ENCODE measurements at regions not wholly inside any gene's neighbourhood (a gene's known extent, or its start where the extent isn't known, plus 50 kb on each side); places are given as distances from the start of the nearest gene placed in this dataset.
"Not testable (repeated sequence)": the region's sequence is repeated elsewhere in the genome, so short reads cannot be mapped to it uniquely, and the experiment has no call there.

DNA sequence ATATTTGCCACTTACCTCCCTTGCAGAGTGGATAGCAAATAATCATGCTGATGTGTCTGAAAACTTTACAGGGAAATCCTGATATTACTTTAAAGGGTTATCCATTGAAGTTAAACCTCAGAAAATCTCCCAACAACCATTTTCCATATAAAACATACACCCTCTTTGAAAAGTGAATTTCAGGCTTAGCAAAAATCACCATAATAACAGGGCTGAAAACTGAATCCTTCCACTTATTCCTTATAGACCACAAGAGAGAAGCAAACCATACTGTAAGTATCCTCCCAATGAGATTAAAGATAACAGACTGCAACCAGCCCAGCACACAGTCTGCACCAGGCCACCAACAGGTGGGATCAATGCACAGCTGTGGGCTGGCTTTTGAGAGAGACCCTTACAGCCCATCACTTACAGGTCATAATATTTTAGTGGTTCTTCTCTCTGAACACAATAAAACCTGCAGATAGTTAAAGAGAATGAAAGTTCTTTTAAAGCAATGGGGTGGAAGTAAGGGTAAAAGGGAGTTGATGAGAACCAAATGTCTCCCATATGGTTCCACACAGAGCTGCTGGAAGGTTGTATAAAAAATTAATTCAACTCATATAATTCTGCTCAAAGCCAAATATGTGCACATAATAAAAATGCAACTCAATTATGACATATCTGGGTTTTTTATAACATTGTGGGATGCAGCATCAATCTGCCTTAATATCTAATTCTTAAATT lies 376.2 kb upstream of the GRAMD2B start:
- DNase-seq: no peak

- no peak for DNase-seq
These were observed 371.1 kb upstream of the GRAMD2B start for GRCh38 chr5:126052120-126052519.

- DNase-seq: no peak
These were observed 370.4 kb upstream of the GRAMD2B start for GRCh38 chr5:126052791-126053190.

GRCh38 chr5:126053630-126054029 lies 369.6 kb upstream of the GRAMD2B start:
- DNase-seq: no peak

GRCh38 chr5:126054577-126055347 lies 368.4 kb upstream of the GRAMD2B start:
- no peak for DNase-seq

GRCh38 chr5:126055348-126055729 lies 367.9 kb upstream of the GRAMD2B start:
- no peak for DNase-seq

DNA sequence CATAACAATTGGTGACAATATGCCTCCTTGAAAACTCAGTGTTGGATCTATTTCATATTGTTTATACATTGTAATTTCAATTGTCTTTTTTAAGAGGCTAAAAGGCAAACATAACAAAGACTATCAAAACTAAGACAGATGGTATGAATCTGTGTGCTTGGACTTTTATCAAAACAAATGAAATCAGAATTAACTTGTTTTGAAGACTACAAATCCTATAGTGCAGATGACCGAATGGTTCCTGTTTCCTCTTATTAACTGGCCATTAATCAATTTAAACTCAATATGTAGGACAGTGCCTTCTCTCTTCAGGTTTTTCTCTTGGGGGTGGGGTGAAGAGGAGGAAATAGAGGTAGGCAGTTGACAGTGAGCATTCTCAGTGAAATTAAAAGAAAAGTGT lies 366.9 kb upstream of the GRAMD2B start:
- no peak for DNase-seq

DNA sequence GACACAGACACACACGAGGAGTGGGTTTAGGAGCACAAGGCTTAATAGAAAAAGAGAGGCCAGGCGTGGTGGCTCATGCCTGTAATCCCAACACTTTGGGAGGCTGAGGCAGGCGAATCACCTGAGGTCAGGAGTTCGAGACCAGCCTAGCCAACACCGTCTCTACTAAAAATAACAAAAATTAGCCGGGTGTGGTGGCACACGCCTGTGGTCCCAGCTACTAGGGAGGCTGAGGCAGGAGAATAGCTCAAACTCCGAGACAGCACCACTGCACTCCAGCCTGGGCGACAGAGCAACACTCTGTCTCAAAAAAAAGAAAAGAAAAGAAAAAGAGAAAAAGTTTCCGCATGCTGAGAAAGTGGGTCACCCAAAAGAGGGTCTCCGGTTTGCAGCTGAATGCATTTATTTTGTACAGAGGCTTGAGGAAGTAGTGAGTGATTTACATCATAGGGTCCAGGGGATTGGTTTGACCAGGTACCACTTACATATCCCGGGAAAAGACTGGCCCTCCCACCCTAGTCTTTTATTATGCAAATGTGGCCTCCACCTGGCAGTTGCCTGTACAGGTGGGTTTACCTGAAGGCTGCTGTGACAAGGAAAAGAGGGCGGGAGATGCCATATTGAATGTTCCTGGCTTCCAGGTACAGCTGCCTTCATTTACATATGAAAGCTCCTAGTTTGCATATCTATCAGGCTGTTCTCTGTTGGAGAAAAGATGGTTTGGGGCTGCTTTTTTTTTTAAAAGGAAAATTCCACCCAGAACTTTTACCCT lies 366.2 kb upstream of the GRAMD2B start:
- no peak for DNase-seq

DNA sequence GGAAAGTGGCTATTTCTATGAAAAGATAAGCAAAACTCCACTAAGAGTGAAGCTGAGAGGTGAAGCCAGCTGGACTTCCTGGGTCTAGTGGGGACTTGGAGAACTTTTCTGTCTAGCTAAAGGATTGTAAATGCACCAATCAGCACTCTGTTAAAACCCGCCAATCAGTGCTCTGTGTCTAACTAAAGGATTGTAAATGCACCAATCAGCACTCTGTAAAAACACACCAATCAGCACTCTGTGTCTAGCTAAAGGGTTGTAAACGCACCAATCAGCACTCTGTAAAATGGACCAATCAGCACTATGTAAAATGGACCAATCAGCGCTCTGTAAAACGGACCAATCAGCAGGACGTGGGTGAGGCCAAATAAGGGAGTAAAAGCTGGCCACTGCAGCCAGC lies 364.8 kb upstream of the GRAMD2B start:
- not testable (repeated sequence) for DNase-seq

- no peak for DNase-seq
These were observed 360.6 kb upstream of the GRAMD2B start for GRCh38 chr5:126062398-126063221.

DNA sequence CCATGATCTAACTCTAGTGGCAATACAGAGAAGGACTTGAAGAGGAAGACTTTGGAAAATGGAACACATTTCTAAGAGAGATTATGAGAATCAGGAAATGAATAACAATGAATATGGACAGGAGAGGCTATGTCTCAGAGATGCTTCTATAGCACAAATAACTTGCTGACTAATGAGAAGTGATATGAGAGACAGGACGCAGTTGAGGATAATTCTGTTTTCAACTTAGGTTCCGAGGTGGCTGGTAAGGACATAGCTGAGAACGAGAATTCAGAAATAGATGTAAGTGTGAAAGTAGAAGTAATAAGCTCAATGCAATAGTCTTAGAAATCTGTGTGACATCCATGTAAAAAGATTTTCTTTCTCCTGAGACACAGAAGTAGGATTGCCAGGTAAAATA lies 358.1 kb upstream of the GRAMD2B start:
- no peak for DNase-seq

- DNase-seq: no peak
These were observed 356.4 kb upstream of the GRAMD2B start for GRCh38 chr5:126066836-126067235.

GRCh38 chr5:126067404-126067803 lies 355.8 kb upstream of the GRAMD2B start:
- no peak for DNase-seq

DNA sequence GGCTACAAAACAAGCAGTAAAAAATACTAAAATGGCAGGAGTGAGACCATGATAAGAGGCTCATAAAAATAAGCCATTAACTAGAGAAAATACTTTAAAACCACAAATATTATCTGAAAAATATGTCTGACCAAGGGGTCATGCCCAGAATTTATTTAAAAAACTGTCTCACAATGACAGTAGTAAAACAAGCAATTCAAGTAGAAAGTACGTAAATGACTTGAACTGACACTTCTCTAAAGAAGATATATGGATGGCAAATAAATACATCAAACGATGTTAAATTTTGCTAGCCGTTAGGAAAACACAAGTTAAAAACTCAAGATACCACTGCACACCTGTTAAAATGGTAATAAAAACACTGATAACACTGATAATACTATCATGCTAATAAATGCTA lies 353.9 kb upstream of the GRAMD2B start:
- DNase-seq: no peak

- no peak for DNase-seq
These were observed 352.7 kb upstream of the GRAMD2B start for GRCh38 chr5:126070481-126070880.

DNA sequence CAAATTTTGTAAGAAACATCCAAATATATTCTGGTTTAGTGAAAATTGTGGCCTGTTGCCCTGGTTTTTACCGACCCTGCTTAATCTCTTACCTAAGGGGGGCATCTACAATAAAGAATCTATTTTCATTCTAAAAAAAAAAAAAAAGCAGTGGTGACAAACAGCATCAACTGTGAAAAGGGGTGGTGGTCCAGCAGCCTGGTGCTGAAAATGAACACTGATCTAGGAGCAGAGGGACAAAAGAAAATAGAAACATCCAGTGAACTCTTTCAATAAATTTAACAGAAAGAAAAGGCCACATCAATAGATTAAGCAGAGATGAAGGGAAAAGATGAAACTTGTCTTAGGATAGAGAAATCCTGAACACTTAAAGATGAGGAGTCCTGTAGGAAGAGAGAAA lies 348.7 kb upstream of the GRAMD2B start:
- DNase-seq: no peak

DNA sequence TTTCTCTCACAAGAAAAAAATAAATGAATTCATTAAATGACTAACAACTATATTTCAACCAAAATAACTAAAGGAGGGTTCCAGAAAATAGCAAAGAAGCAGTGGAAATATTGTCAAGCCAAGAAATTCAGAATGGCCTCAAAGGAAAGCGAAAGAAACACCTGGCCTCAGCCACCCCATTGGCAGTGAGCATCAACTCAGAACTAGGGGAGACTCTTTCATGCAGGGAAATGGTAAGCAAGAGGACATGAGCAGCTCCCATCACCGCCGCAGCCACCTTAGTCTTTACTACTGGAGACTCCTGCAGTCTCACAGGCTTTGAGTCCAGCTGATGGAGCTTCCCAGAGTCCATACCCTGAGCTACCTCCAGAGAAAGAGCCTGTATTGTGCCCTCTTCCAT lies 343.9 kb upstream of the GRAMD2B start:
- DNase-seq: no peak

- DNase-seq: no peak
These were observed 342.0 kb upstream of the GRAMD2B start for GRCh38 chr5:126081209-126081608.

DNA sequence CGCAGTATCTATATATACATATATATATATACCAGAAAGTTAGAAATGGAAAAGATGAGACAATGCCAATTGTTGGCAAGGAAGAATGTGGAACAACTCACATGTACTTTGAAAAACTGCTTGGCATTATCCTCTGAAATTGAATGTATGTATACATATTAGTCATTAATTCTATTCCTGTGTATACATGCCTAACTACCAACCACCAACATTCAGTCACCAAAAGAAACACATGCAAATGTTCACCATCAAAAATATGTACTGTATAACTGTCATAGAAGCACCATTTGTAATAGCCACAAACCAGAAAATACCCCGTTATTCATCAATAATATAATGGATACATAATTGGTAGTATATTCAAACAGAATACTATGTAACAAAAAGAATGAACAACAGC lies 330.2 kb upstream of the GRAMD2B start:
- no peak for DNase-seq

DNA sequence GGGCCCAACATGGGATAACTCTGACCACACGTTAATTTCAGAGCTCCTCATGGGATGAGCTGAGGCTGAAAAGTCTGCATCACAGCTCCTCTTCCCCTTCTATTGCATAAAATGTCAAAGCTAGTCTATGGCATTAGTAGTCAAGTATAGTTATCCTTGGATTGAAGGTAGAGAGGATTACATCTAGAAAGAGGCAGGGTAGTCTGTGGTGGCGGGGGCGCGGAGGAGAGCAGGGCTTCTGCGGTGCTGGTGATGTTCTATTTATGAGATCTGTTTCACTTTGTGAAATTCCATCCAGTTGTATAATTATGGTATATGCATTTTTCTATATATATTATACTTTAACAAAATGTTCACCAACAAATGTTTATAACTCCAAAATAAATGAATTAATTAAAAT lies 329.5 kb upstream of the GRAMD2B start:
- no peak for DNase-seq

GRCh38 chr5:126094991-126095390 lies 328.2 kb upstream of the GRAMD2B start:
- DNase-seq: no peak

DNA sequence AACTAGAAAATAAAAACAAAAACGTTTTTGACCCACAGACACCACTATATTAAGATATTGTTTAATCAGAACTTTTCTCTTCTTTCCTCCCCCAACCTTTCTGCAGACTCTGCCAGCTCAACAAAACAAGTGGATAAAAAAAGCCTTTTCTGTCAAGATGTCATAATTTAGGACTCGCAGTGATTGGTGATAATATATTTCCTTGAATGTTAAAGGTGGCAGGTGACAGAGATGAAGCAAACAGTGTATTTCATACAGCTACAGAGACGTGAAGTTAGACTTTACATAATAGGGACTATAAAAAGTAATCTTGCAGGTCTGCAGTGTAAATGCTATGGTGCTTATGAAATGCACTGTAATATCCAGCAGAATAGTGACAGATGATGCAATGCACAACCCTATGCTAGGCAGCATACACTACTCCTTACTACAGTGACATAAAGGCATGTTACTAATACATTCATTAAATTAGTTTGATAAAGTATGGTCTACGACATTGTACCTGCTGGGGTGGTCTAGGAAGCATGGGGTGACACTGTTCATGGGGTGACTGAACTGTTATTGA lies 326.7 kb upstream of the GRAMD2B start:
- no peak for DNase-seq

Data from right lung (tissue), 2 donors.